PC-9 (cell line): ENCODE measurements at regions not wholly inside any gene's neighbourhood (a gene's known extent, or its start where the extent isn't known, plus 50 kb on each side); places are given as distances from the start of the nearest gene placed in this dataset.

Source experiments
- BruUV-seq: library from RNA; stranded (reverse); fragments of 400-500 nt; replicated peaks from 2 replicates; lab custom pipeline; 2021; lab: Mats Ljungman, UMichigan
- CTCF ChIA-PET: fragments of 300-600 bp; sonication (Branson Sonifier 250); formaldehyde crosslinking; loops from one replicate; lab custom pipeline; 2022; ENCODE audit warnings: antibody characterized with exemption; lab: Charles Lee
- POLR2A ChIA-PET: fragments of 300-600 bp; sonication (Branson Sonifier 250); formaldehyde crosslinking; loops from one replicate; lab custom pipeline; 2022; ENCODE audit warnings: antibody characterized with exemption; ENCODE audit not compliant: unreplicated experiment; lab: Charles Lee
- DNase-seq, 2 experiments: peaks; one replicate each; pipeline versions ENCODE4 v3.0.0 to v3.0.0-alpha.2; 2015 to 2022; ENCODE audit warnings: mixed read lengths in 1 of 2
- H2AFZ ChIP-seq: fragments of 200-600 bp; sonication (generic); 2 replicates; pipeline ENCODE4 v1.8.1; 2017; ENCODE audit warnings: antibody characterized with exemption
- H3F3A ChIP-seq: fragments of 200-600 bp; sonication (generic); 2 replicates; pipeline ENCODE4 v1.8.1; 2017; ENCODE audit warnings: antibody characterized with exemption, mild to moderate bottlenecking, low read depth; ENCODE audit not compliant: insufficient read depth
- H3K27ac ChIP-seq: fragments of 200-600 bp; sonication (generic); 2 replicates; pipeline ENCODE4 v1.6.1; 2016; ENCODE audit warnings: mixed run types
- H3K27me3 ChIP-seq: fragments of 200-600 bp; sonication (generic); 2 replicates; pipeline ENCODE4 v1.6.1; 2016; ENCODE audit warnings: low read depth, mixed run types; ENCODE audit not compliant: insufficient read depth
- H3K36me3 ChIP-seq: fragments of 200-600 bp; sonication (generic); 2 replicates; pipeline ENCODE4 v1.6.1; 2016; ENCODE audit warnings: low read depth, mixed run types
- H3K4me1 ChIP-seq: fragments of 200-600 bp; sonication (generic); replicated peaks from 2 replicates; pipeline ENCODE4 v1.6.1; 2016; ENCODE audit warnings: mixed run types; ENCODE audit not compliant: insufficient read depth
- H3K4me2 ChIP-seq: fragments of 200-600 bp; sonication (generic); 2 replicates; pipeline ENCODE4 v1.6.1; 2017; ENCODE audit warnings: mixed run types
- H3K4me3 ChIP-seq: fragments of 200-600 bp; sonication (generic); 2 replicates; pipeline ENCODE4 v1.6.1; 2016; ENCODE audit warnings: mixed run types
- H3K79me2 ChIP-seq: fragments of 200-600 bp; sonication (generic); 2 replicates; pipeline ENCODE4 v1.6.1; 2017; ENCODE audit warnings: low read depth, mixed run types
- H3K9me2 ChIP-seq: fragments of 200-600 bp; sonication (generic); 2 replicates; pipeline ENCODE4 v1.8.1; 2017; ENCODE audit warnings: mild to moderate bottlenecking; ENCODE audit not compliant: insufficient read depth
- H3K9me3 ChIP-seq: fragments of 200-600 bp; sonication (generic); 2 replicates; pipeline ENCODE4 v1.8.1; 2016; ENCODE audit warnings: low read depth; ENCODE audit not compliant: insufficient read depth
- H4K20me1 ChIP-seq: fragments of 200-600 bp; sonication (generic); 2 replicates; pipeline ENCODE4 v1.8.1; 2017; ENCODE audit not compliant: insufficient read depth
- CTCF ChIP-seq: fragments of 200-600 bp; sonication (generic); conservative IDR thresholded peaks from 2 replicates; pipeline ENCODE4 v1.6.1; 2017; ENCODE audit warnings: mixed run types, antibody characterized with exemption, mild to moderate bottlenecking, moderate library complexity
- EZH2 ChIP-seq: fragments of 200-600 bp; sonication (generic); IDR thresholded peaks from 2 replicates; pipeline ENCODE4 v1.8.0; 2017; ENCODE audit warnings: antibody characterized with exemption, low read depth
- intact Hi-C: fragments of 100-400 bp; cut with micrococcal nuclease; formaldehyde crosslinking; loops from one replicate; pipeline ENCODE4 v1.10.0; 2022; ENCODE audit not compliant: unreplicated experiment

- Histone ChIP-seq H3K4me2 (no peak overlapping the region), H3K9me3 (no peaks in the 10 kb centered on the region), H3K36me3 (no peaks in the 10 kb centered on the region), H3F3A (no peaks in the 10 kb centered on the region), H2AFZ (no peak overlapping the region), H3K4me3 (no peak overlapping the region), H3K9me2 (no peaks in the 10 kb centered on the region), H3K79me2 (no peaks in the 10 kb centered on the region), H3K27me3 (no peaks in the 10 kb centered on the region; the same call in 1 of the 2 replicates), H3K4me1 (no peaks in the 10 kb centered on the region), H4K20me1 (no peaks in the 10 kb centered on the region), H3K27ac (no peak overlapping the region)
- ChIA-PET POLR2A (no interaction called here), CTCF (no interaction called here)
- BruUV-seq: no TSS peak
- DNase-seq: no peak
- intact Hi-C loops: no loop called here
- no peak for TF ChIP-seq EZH2
- TF ChIP-seq CTCF: no peak
These were observed 1039.9 kb upstream of the POU3F3 start for GRCh38 chr2:103814016-103814415.

GRCh38 chr2:103815731-103816130, 1038.2 kb upstream of the POU3F3 start:
- intact Hi-C loops: no loop called here
- DNase-seq: no peak
- H3K27ac ChIP-seq: no peak overlapping the region
- BruUV-seq: no TSS peak
- H3K9me2 ChIP-seq: no peaks in the 10 kb centered on the region
- no peaks in the 10 kb centered on the region for H3K27me3 ChIP-seq
- H3K4me3 ChIP-seq: no peak overlapping the region
- TF ChIP-seq CTCF (no peak), EZH2 (no peak)
- CTCF ChIA-PET: no interaction called here
- no peaks in the 10 kb centered on the region for H3K4me1 ChIP-seq
- no peaks in the 10 kb centered on the region for H3K9me3 ChIP-seq
- no peaks in the 10 kb centered on the region for H4K20me1 ChIP-seq
- POLR2A ChIA-PET: no interaction called here
- no peaks in the 10 kb centered on the region for H3F3A ChIP-seq
- H3K36me3 ChIP-seq: no peaks in the 10 kb centered on the region
- no peak overlapping the region for H3K4me2 ChIP-seq
- H2AFZ ChIP-seq: no peak overlapping the region
- H3K79me2 ChIP-seq: no peaks in the 10 kb centered on the region

GRCh38 chr2:103817746-103818145, 1036.2 kb upstream of the POU3F3 start:
- Histone ChIP-seq H3K4me2 (no peak overlapping the region), H3K9me3 (no peaks in the 10 kb centered on the region), H3K27me3 (no peaks in the 10 kb centered on the region), H3K9me2 (no peaks in the 10 kb centered on the region), H2AFZ (no peak overlapping the region), H3K4me3 (no peak overlapping the region), H3K36me3 (no peaks in the 10 kb centered on the region), H3K79me2 (no peaks in the 10 kb centered on the region), H3K4me1 (no peaks in the 10 kb centered on the region), H3F3A (no peaks in the 10 kb centered on the region), H4K20me1 (no peaks in the 10 kb centered on the region), H3K27ac (no peak overlapping the region)
- CTCF ChIA-PET: no interaction called here
- POLR2A ChIA-PET: no interaction called here
- TF ChIP-seq EZH2: no peak
- TF ChIP-seq CTCF: no peak
- intact Hi-C loops: no loop called here
- DNase-seq: no peak
- no TSS peak for BruUV-seq
